ENCODE measurements at regions not wholly inside any gene's neighbourhood (a gene's known extent, or its start where the extent isn't known, plus 50 kb on each side); places are given as distances from the start of the nearest gene placed in this dataset.

DNA sequence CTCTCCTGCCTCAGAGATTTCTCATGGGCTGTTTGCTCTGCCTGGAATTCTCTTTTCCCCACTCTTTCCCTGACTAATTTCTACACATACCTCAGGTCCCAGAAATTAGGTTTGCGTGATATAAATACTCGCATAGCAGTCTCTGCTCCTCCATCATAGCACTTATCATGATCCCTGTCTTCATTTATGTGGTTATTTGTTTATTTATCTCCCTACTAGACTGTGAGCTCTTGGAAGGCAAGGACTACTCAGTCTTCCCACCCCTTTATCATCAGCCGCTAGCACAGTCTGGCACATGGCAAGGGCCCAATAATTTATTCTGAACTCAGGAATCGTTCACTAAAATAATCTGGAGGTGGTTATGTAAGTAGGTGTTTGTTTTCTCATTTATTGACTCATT is 79.3 kb downstream of the ADCYAP1 start:
- peaks cover 0 to 10% of the 10 kb centered on the region in 2 experiments for H3K27me3 ChIP-seq (ENCODE audit: control insufficient read depth in 1 of 2, insufficient read depth in 1 of 2, low read length in 2 of 2)
- H3K79me1 ChIP-seq (replicated peaks; ENCODE audit: low read length, poor library complexity, severe bottlenecking), result no peaks in the 10 kb centered on the region
- no peak overlapping the region for H3K9ac ChIP-seq (ENCODE audit: low read length)
- no peak overlapping the region for H2BK120ac ChIP-seq (ENCODE audit: low read depth, low read length)
- H3K18ac ChIP-seq (ENCODE audit: low read depth in 1 of 2, low read length in 2 of 2), result no peak overlapping the region
- no peak overlapping the region for H2BK5ac ChIP-seq (ENCODE audit: low read depth, low read length, poor library complexity, severe bottlenecking)
- H2AK5ac ChIP-seq (ENCODE audit: low read length, severe bottlenecking), result no peak overlapping the region
- H3K14ac ChIP-seq (ENCODE audit: low read length in 2 of 2), result no peak overlapping the region
- H2BK12ac ChIP-seq (ENCODE audit: low read length in 2 of 2), result no peak overlapping the region
- no peak overlapping the region for H3K4ac ChIP-seq (ENCODE audit: low read depth in 1 of 2, low read length in 2 of 2)
- no peak overlapping the region for H3K23ac ChIP-seq (ENCODE audit: low read length in 2 of 2)
- H3K27ac ChIP-seq (ENCODE audit: low read length, poor library complexity, severe bottlenecking), result no peak overlapping the region
- H3K4me2 ChIP-seq (ENCODE audit: low read length, poor library complexity, severe bottlenecking), result no peak overlapping the region
- H2BK15ac ChIP-seq (ENCODE audit: low read depth, poor library complexity, severe bottlenecking), result no peak overlapping the region
- no peak overlapping the region for H4K91ac ChIP-seq (ENCODE audit: low read length)
- no peaks in the 10 kb centered on the region for H3K4me1 ChIP-seq (ENCODE audit: control insufficient read depth, insufficient read depth, low read depth, low read length)
- no peak overlapping the region for H4K8ac ChIP-seq (ENCODE audit: low read length)
- DNase-seq, result peak; percentile 28
- H2AFZ ChIP-seq (ENCODE audit: low read depth, low read length), result no peak overlapping the region
- no peaks in the 10 kb centered on the region for H3K36me3 ChIP-seq (ENCODE audit: control insufficient read depth in 1 of 2, insufficient read depth in 2 of 2, low read depth in 1 of 2, low read length in 2 of 2)
- H3K9me3 ChIP-seq (ENCODE audit: control insufficient read depth, low read length), result no peaks in the 10 kb centered on the region
- 100% methylated on average over 1 of the region's 4 CpGs for WGBS
- H3K4me3 ChIP-seq (ENCODE audit: insufficient read depth in 1 of 2, low read depth in 1 of 2, low read length in 2 of 2), result no peak overlapping the region

DNA sequence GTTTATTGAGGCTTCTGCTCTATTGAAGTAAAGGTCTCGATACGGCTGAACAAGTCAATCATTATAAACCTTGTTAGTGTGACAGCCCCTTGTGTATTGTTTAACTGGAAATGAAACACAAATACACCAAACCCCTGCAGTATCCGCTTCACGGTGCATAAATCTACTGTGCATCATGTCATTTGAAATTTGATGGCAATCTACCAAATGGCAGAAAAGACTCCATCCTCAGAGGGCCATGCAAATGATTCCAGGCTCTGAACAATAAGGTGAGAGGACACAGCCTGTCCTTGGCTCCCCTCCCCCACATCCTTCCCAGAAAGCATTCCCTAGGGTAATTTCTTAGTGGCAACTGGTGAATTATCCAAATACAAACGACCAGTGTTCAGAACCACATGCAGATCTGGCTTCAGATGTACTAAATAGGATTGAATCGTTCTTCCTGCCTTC is 80.6 kb downstream of the ADCYAP1 start:
- no peak overlapping the region for H2BK120ac ChIP-seq (ENCODE audit: low read depth, low read length)
- H3K4me1 ChIP-seq (ENCODE audit: control insufficient read depth, insufficient read depth, low read depth, low read length), result no peaks in the 10 kb centered on the region
- H2BK15ac ChIP-seq (ENCODE audit: low read depth, poor library complexity, severe bottlenecking), result no peak overlapping the region
- H2AK5ac ChIP-seq (ENCODE audit: low read length, severe bottlenecking), result no peak overlapping the region
- H3K18ac ChIP-seq (ENCODE audit: low read depth in 1 of 2, low read length in 2 of 2), result no peak overlapping the region
- H2AFZ ChIP-seq (ENCODE audit: low read depth, low read length), result no peak overlapping the region
- H3K9ac ChIP-seq (ENCODE audit: low read length), result no peak overlapping the region
- no peak overlapping the region for H3K4me2 ChIP-seq (ENCODE audit: low read length, poor library complexity, severe bottlenecking)
- H3K23ac ChIP-seq (ENCODE audit: low read length in 2 of 2), result no peak overlapping the region
- DNase-seq, result no peak
- WGBS, result 51% methylated on average over 6 of the region's 6 CpGs
- no peak overlapping the region for H3K4me3 ChIP-seq (ENCODE audit: insufficient read depth in 1 of 2, low read depth in 1 of 2, low read length in 2 of 2)
- H3K4ac ChIP-seq (ENCODE audit: low read depth in 1 of 2, low read length in 2 of 2), result no peak overlapping the region
- no peaks in the 10 kb centered on the region for H3K79me1 ChIP-seq (replicated peaks; ENCODE audit: low read length, poor library complexity, severe bottlenecking)
- no peak overlapping the region for H3K14ac ChIP-seq (ENCODE audit: low read length in 2 of 2)
- H4K91ac ChIP-seq (ENCODE audit: low read length), result no peak overlapping the region
- peaks cover 0 to 10% of the 10 kb centered on the region in 2 experiments for H3K27me3 ChIP-seq (ENCODE audit: control insufficient read depth in 1 of 2, insufficient read depth in 1 of 2, low read length in 2 of 2)
- no peak overlapping the region for H3K27ac ChIP-seq (ENCODE audit: low read length, poor library complexity, severe bottlenecking)
- no peaks in the 10 kb centered on the region for H3K9me3 ChIP-seq (ENCODE audit: control insufficient read depth, low read length)
- H2BK12ac ChIP-seq (ENCODE audit: low read length in 2 of 2), result no peak overlapping the region
- no peaks in the 10 kb centered on the region for H3K36me3 ChIP-seq (ENCODE audit: control insufficient read depth in 1 of 2, insufficient read depth in 2 of 2, low read depth in 1 of 2, low read length in 2 of 2)
- H4K8ac ChIP-seq (ENCODE audit: low read length), result no peak overlapping the region
- H2BK5ac ChIP-seq (ENCODE audit: low read depth, low read length, poor library complexity, severe bottlenecking), result no peak overlapping the region

DNA sequence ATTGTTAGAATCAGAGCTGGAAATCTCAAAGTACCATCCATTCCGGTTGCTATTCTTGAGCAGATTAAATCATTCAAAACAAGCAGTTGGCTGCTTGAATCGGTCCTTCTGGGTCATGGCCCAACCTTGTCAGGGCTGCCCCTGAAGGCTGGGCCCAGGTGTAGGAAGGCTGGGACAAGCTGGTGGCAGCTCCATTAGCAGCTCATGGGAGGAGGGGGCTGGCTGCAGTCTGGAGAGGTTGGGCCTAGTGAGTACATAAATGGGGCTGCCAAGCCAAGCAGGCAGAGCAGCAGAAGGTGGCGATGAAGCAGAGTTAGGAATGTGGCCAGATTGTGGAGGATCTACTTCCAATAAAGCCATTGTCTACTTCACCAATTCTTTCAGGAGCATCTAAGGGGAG is 81.4 kb downstream of the ADCYAP1 start:
- Histone ChIP-seq H2BK5ac (ENCODE audit: low read depth, low read length, poor library complexity, severe bottlenecking) (no peak overlapping the region), H2BK120ac (ENCODE audit: low read depth, low read length) (no peak overlapping the region), H4K8ac (ENCODE audit: low read length) (no peak overlapping the region), H3K9ac (ENCODE audit: low read length) (no peak overlapping the region), H3K9me3 (ENCODE audit: control insufficient read depth, low read length) (no peaks in the 10 kb centered on the region), H3K4me1 (ENCODE audit: control insufficient read depth, insufficient read depth, low read depth, low read length) (no peaks in the 10 kb centered on the region), H3K23ac (ENCODE audit: low read length in 2 of 2) (no peak overlapping the region), H2BK15ac (ENCODE audit: low read depth, poor library complexity, severe bottlenecking) (no peak overlapping the region), H3K36me3 (ENCODE audit: control insufficient read depth in 1 of 2, insufficient read depth in 2 of 2, low read depth in 1 of 2, low read length in 2 of 2) (no peaks in the 10 kb centered on the region), H2BK12ac (ENCODE audit: low read length in 2 of 2) (no peak overlapping the region), H3K14ac (ENCODE audit: low read length in 2 of 2) (peak overlapping the region in 1 of 2 experiments; percentile 11), H2AK5ac (ENCODE audit: low read length, severe bottlenecking) (no peak overlapping the region), H4K91ac (ENCODE audit: low read length) (no peak overlapping the region), H3K79me1 (replicated peaks; ENCODE audit: low read length, poor library complexity, severe bottlenecking) (no peaks in the 10 kb centered on the region), H3K18ac (ENCODE audit: low read depth in 1 of 2, low read length in 2 of 2) (peak overlapping the region in 1 of 2 experiments; percentile 78), H3K27me3 (ENCODE audit: control insufficient read depth in 1 of 2, insufficient read depth in 1 of 2, low read length in 2 of 2) (peaks cover 0 to 10% of the 10 kb centered on the region in 2 experiments), H3K4me2 (ENCODE audit: low read length, poor library complexity, severe bottlenecking) (no peak overlapping the region), H3K4me3 (ENCODE audit: insufficient read depth in 1 of 2, low read depth in 1 of 2, low read length in 2 of 2) (peak overlapping the region in 1 of 2 experiments; percentile 14), H3K27ac (ENCODE audit: low read length, poor library complexity, severe bottlenecking) (no peak overlapping the region), H3K4ac (ENCODE audit: low read depth in 1 of 2, low read length in 2 of 2) (no peak overlapping the region), H2AFZ (ENCODE audit: low read depth, low read length) (no peak overlapping the region)
- WGBS, result 94% methylated on average over 3 of the region's 3 CpGs
- no peak for DNase-seq

DNA sequence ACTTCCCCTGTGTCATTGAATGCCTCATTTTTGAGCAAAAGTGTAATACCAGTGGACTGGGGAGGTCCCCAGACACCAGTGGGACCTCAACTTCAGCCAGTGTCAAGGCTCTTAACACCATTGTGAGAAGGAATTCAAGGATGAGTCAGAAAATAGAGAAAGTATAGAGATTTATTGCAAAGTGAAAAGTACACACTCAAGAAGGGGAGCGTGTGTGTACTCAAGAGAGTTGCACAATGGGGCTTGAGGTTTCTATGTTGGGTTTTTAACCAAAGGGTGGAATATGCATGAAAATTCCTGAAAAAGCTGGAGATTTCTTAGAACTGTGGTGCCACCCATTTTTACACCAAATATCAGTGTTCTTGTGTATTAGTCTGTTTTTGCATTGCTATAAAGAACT is 81.9 kb downstream of the ADCYAP1 start:
- Histone ChIP-seq H2BK5ac (ENCODE audit: low read depth, low read length, poor library complexity, severe bottlenecking) (no peak overlapping the region), H3K4me2 (ENCODE audit: low read length, poor library complexity, severe bottlenecking) (no peak overlapping the region)
- WGBS, result 5% methylated on average over 1 of the region's 1 CpG

More for the DNA sequence above, 81.9 kb downstream of the ADCYAP1 start:
- Histone ChIP-seq H2AFZ (ENCODE audit: low read depth, low read length) (no peak overlapping the region), H3K27ac (ENCODE audit: low read length, poor library complexity, severe bottlenecking) (no peak overlapping the region), H4K91ac (ENCODE audit: low read length) (no peak overlapping the region), H3K79me1 (replicated peaks; ENCODE audit: low read length, poor library complexity, severe bottlenecking) (no peaks in the 10 kb centered on the region), H3K27me3 (ENCODE audit: control insufficient read depth in 1 of 2, insufficient read depth in 1 of 2, low read length in 2 of 2) (peaks cover 0 to 10% of the 10 kb centered on the region in 2 experiments), H3K14ac (ENCODE audit: low read length in 2 of 2) (no peak overlapping the region), H3K9ac (ENCODE audit: low read length) (no peak overlapping the region), H3K23ac (ENCODE audit: low read length in 2 of 2) (no peak overlapping the region), H3K4me1 (ENCODE audit: control insufficient read depth, insufficient read depth, low read depth, low read length) (no peaks in the 10 kb centered on the region), H4K8ac (ENCODE audit: low read length) (no peak overlapping the region), H2AK5ac (ENCODE audit: low read length, severe bottlenecking) (no peak overlapping the region), H2BK120ac (ENCODE audit: low read depth, low read length) (no peak overlapping the region), H3K36me3 (ENCODE audit: control insufficient read depth in 1 of 2, insufficient read depth in 2 of 2, low read depth in 1 of 2, low read length in 2 of 2) (no peaks in the 10 kb centered on the region), H2BK15ac (ENCODE audit: low read depth, poor library complexity, severe bottlenecking) (no peak overlapping the region), H3K4ac (ENCODE audit: low read depth in 1 of 2, low read length in 2 of 2) (no peak overlapping the region), H3K4me3 (ENCODE audit: insufficient read depth in 1 of 2, low read depth in 1 of 2, low read length in 2 of 2) (no peak overlapping the region), H3K9me3 (ENCODE audit: control insufficient read depth, low read length) (no peaks in the 10 kb centered on the region), H3K18ac (ENCODE audit: low read depth in 1 of 2, low read length in 2 of 2) (no peak overlapping the region), H2BK12ac (ENCODE audit: low read length in 2 of 2) (no peak overlapping the region)
- DNase-seq, result peak; percentile 51
